ENCODE measurements at regions not wholly inside any gene's neighbourhood (a gene's known extent, or its start where the extent isn't known, plus 50 kb on each side); places are given as distances from the start of the nearest gene placed in this dataset.

DNA sequence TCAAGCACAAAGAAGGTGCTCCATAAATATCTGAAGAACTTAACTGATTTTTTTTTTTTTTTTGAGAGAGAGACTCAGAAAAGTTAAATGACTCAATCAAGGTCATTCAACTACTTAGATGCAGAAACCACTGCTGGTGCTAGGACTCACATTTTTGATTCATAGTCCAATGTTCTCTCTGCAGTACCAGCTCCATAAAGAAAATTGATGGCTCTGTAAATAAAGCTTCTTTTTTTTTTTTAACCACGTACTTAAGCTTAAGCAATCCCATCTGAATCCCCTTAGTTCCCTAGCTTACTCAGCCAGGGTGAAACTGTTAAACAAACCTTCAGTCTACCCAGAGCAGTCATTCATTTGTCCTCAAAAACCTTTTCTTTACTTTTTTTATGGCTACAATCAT is 657.0 kb upstream of the WWC1 start:
- Histone ChIP-seq H3K79me1 (ENCODE audit: low read length) (no peaks in the 10 kb centered on the region), H4K8ac (ENCODE audit: low read depth, low read length) (no peak overlapping the region), H2BK120ac (ENCODE audit: insufficient read depth, low read length, poor library complexity) (no peak overlapping the region), H4K91ac (ENCODE audit: low read depth, low read length) (no peak overlapping the region), H3K4me3 (ENCODE audit: low read depth, low read length) (no peak overlapping the region), H2AFZ (ENCODE audit: insufficient read depth, low read length, poor library complexity) (no peak overlapping the region), H2BK12ac (ENCODE audit: low read length) (no peak overlapping the region), H4K12ac (ENCODE audit: low read depth, low read length) (no peak overlapping the region), H3K18ac (ENCODE audit: low read length) (no peak overlapping the region), H3K4me1 (ENCODE audit: control insufficient read depth in 1 of 2, insufficient read depth in 2 of 2, low read length in 2 of 2) (no peaks in the 10 kb centered on the region), H2AK5ac (ENCODE audit: low read length) (no peak overlapping the region), H3K4ac (ENCODE audit: low read depth, low read length) (no peak overlapping the region), H3K79me2 (ENCODE audit: control insufficient read depth, insufficient read depth, low read length, poor library complexity) (no peaks in the 10 kb centered on the region), H3K9ac (ENCODE audit: low read length) (no peak overlapping the region), H3K27me3 (ENCODE audit: insufficient read depth, low read length) (no peaks in the 10 kb centered on the region), H3K4me2 (ENCODE audit: low read length) (no peak overlapping the region), H3K23ac (ENCODE audit: low read length) (no peak overlapping the region), H2BK5ac (ENCODE audit: low read depth, low read length, poor library complexity) (no peak overlapping the region), H3K27ac (ENCODE audit: low read depth, low read length) (no peak overlapping the region), H3K9me3 (ENCODE audit: insufficient read depth, low read depth, low read length) (no peaks in the 10 kb centered on the region), H3K14ac (ENCODE audit: low read length) (no peak overlapping the region), H3K36me3 (ENCODE audit: control insufficient read depth in 1 of 2, insufficient read depth in 2 of 2, low read length in 2 of 2) (no peaks in the 10 kb centered on the region)
- WGBS (ENCODE audit: extremely low coverage, insufficient coverage, insufficient read length): no CpG with 5 or more reads among the region's 1 CpG
- DNase-seq: no peak

GRCh38 chr5:167638816-167639215 is 652.6 kb upstream of the WWC1 start:
- Histone ChIP-seq H3K27me3 (ENCODE audit: insufficient read depth, low read length) (no peaks in the 10 kb centered on the region), H3K14ac (ENCODE audit: low read length) (no peak overlapping the region), H3K4ac (ENCODE audit: low read depth, low read length) (no peak overlapping the region), H3K9me3 (ENCODE audit: insufficient read depth, low read depth, low read length) (no peaks in the 10 kb centered on the region), H3K9ac (ENCODE audit: low read length) (no peak overlapping the region), H3K79me1 (ENCODE audit: low read length) (no peaks in the 10 kb centered on the region), H2AK5ac (ENCODE audit: low read length) (no peak overlapping the region), H2BK120ac (ENCODE audit: insufficient read depth, low read length, poor library complexity) (no peak overlapping the region), H2BK5ac (ENCODE audit: low read depth, low read length, poor library complexity) (no peak overlapping the region), H2AFZ (ENCODE audit: insufficient read depth, low read length, poor library complexity) (no peak overlapping the region), H3K4me2 (ENCODE audit: low read length) (no peak overlapping the region), H3K27ac (ENCODE audit: low read depth, low read length) (no peak overlapping the region), H4K8ac (ENCODE audit: low read depth, low read length) (no peak overlapping the region), H3K4me1 (ENCODE audit: control insufficient read depth in 1 of 2, insufficient read depth in 2 of 2, low read length in 2 of 2) (no peaks in the 10 kb centered on the region), H2BK12ac (ENCODE audit: low read length) (no peak overlapping the region), H4K12ac (ENCODE audit: low read depth, low read length) (no peak overlapping the region), H3K18ac (ENCODE audit: low read length) (no peak overlapping the region), H3K4me3 (ENCODE audit: low read depth, low read length) (no peak overlapping the region), H3K23ac (ENCODE audit: low read length) (no peak overlapping the region), H4K91ac (ENCODE audit: low read depth, low read length) (no peak overlapping the region), H3K79me2 (ENCODE audit: control insufficient read depth, insufficient read depth, low read length, poor library complexity) (no peaks in the 10 kb centered on the region), H3K36me3 (ENCODE audit: control insufficient read depth in 1 of 2, insufficient read depth in 2 of 2, low read length in 2 of 2) (no peaks in the 10 kb centered on the region)
- no CpG with 5 or more reads among the region's 2 CpGs for WGBS (ENCODE audit: extremely low coverage, insufficient coverage, insufficient read length)
- DNase-seq: no peak

DNA sequence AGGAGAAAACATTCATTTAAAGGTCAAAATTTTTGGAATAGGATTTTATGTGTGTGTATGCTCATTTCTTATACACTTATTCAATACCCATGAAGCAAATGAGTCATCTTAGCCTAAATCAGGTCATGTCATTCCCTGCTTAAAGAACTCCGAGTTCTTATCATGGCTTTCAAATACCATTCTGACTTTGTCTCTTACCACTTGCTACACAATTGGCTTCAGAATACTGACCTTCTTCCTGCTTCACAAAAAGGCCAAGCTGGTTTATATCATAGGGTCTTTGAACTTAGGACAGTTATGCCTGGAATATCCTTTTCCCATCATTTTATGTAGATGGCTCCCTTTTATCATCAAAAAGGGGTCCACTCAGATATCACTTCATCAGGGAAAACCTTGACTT is 652.2 kb upstream of the WWC1 start:
- H3K27me3 ChIP-seq (ENCODE audit: insufficient read depth, low read length): no peaks in the 10 kb centered on the region
- H2AK5ac ChIP-seq (ENCODE audit: low read length): no peak overlapping the region
- H4K91ac ChIP-seq (ENCODE audit: low read depth, low read length): no peak overlapping the region
- H3K14ac ChIP-seq (ENCODE audit: low read length): no peak overlapping the region
- H3K9ac ChIP-seq (ENCODE audit: low read length): no peak overlapping the region
- no peak overlapping the region for H2BK12ac ChIP-seq (ENCODE audit: low read length)
- no peak overlapping the region for H2BK5ac ChIP-seq (ENCODE audit: low read depth, low read length, poor library complexity)
- DNase-seq: peak in 1 of 2 donors; percentile 58
- H4K8ac ChIP-seq (ENCODE audit: low read depth, low read length): no peak overlapping the region
- H2BK120ac ChIP-seq (ENCODE audit: insufficient read depth, low read length, poor library complexity): no peak overlapping the region
- H3K4me1 ChIP-seq (ENCODE audit: control insufficient read depth in 1 of 2, insufficient read depth in 2 of 2, low read length in 2 of 2): no peaks in the 10 kb centered on the region
- no peak overlapping the region for H4K12ac ChIP-seq (ENCODE audit: low read depth, low read length)
- no peak overlapping the region for H3K4me3 ChIP-seq (ENCODE audit: low read depth, low read length)
- no peaks in the 10 kb centered on the region for H3K79me2 ChIP-seq (ENCODE audit: control insufficient read depth, insufficient read depth, low read length, poor library complexity)
- no peak overlapping the region for H3K27ac ChIP-seq (ENCODE audit: low read depth, low read length)
- H3K4me2 ChIP-seq (ENCODE audit: low read length): no peak overlapping the region
- H3K23ac ChIP-seq (ENCODE audit: low read length): no peak overlapping the region
- H2AFZ ChIP-seq (ENCODE audit: insufficient read depth, low read length, poor library complexity): no peak overlapping the region
- H3K18ac ChIP-seq (ENCODE audit: low read length): no peak overlapping the region
- H3K79me1 ChIP-seq (ENCODE audit: low read length): no peaks in the 10 kb centered on the region
- no peaks in the 10 kb centered on the region for H3K9me3 ChIP-seq (ENCODE audit: insufficient read depth, low read depth, low read length)
- H3K4ac ChIP-seq (ENCODE audit: low read depth, low read length): no peak overlapping the region
- no peaks in the 10 kb centered on the region for H3K36me3 ChIP-seq (ENCODE audit: control insufficient read depth in 1 of 2, insufficient read depth in 2 of 2, low read length in 2 of 2)
- WGBS (ENCODE audit: extremely low coverage, insufficient coverage, insufficient read length): no CpG with 5 or more reads among the region's 1 CpG

DNA sequence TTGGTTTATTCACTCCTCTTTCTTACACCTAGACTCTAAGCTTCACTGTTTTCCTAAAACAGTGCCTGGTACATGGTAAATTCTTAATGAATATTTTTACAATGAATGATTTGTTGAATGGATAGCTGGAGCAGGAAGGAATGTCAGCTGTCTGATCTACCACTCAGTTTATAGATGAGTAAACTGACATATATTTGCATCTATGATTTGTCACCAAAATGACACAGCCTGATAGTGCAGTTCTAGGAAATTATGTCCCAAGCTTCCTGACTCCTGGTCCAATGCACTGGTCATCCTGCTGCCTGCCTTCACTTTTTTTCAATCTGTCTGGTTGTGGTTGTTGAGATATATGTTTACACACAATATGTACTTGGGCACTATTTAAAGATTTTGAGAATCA is 651.7 kb upstream of the WWC1 start:
- no peak overlapping the region for H3K4me2 ChIP-seq (ENCODE audit: low read length)
- H3K4ac ChIP-seq (ENCODE audit: low read depth, low read length): no peak overlapping the region
- no peak overlapping the region for H3K4me3 ChIP-seq (ENCODE audit: low read depth, low read length)
- H3K27me3 ChIP-seq (ENCODE audit: insufficient read depth, low read length): no peaks in the 10 kb centered on the region
- no peaks in the 10 kb centered on the region for H3K36me3 ChIP-seq (ENCODE audit: control insufficient read depth in 1 of 2, insufficient read depth in 2 of 2, low read length in 2 of 2)
- H2BK5ac ChIP-seq (ENCODE audit: low read depth, low read length, poor library complexity): no peak overlapping the region
- no peak overlapping the region for H2BK12ac ChIP-seq (ENCODE audit: low read length)
- no peak overlapping the region for H3K14ac ChIP-seq (ENCODE audit: low read length)
- no peak overlapping the region for H4K8ac ChIP-seq (ENCODE audit: low read depth, low read length)
- peak; percentile 58 to 80 for DNase-seq
- H2AFZ ChIP-seq (ENCODE audit: insufficient read depth, low read length, poor library complexity): no peak overlapping the region
- no peaks in the 10 kb centered on the region for H3K4me1 ChIP-seq (ENCODE audit: control insufficient read depth in 1 of 2, insufficient read depth in 2 of 2, low read length in 2 of 2)
- H4K91ac ChIP-seq (ENCODE audit: low read depth, low read length): no peak overlapping the region
- no peaks in the 10 kb centered on the region for H3K79me2 ChIP-seq (ENCODE audit: control insufficient read depth, insufficient read depth, low read length, poor library complexity)
- no peaks in the 10 kb centered on the region for H3K79me1 ChIP-seq (ENCODE audit: low read length)
- H2AK5ac ChIP-seq (ENCODE audit: low read length): no peak overlapping the region
- no peak overlapping the region for H2BK120ac ChIP-seq (ENCODE audit: insufficient read depth, low read length, poor library complexity)
- no peaks in the 10 kb centered on the region for H3K9me3 ChIP-seq (ENCODE audit: insufficient read depth, low read depth, low read length)
- no peak overlapping the region for H3K18ac ChIP-seq (ENCODE audit: low read length)
- H3K9ac ChIP-seq (ENCODE audit: low read length): no peak overlapping the region
- no peak overlapping the region for H4K12ac ChIP-seq (ENCODE audit: low read depth, low read length)
- no peak overlapping the region for H3K23ac ChIP-seq (ENCODE audit: low read length)
- H3K27ac ChIP-seq (ENCODE audit: low read depth, low read length): no peak overlapping the region

All from trophoblast cell (in vitro differentiated cells and primary cell).